IPS-18a (cell line): ENCODE measurements at regions not wholly inside any gene's neighbourhood (a gene's known extent, or its start where the extent isn't known, plus 50 kb on each side); places are given as distances from the start of the nearest gene placed in this dataset.

ENCODE experiments used
- H3K27ac ChIP-seq: one replicate; pipeline ENCODE4 v1.5.1; 2013; ENCODE audit warnings: low read length
- H3K27me3 ChIP-seq: one replicate; pipeline ENCODE4 v1.6.1; 2013; ENCODE audit warnings: mild to moderate bottlenecking, low read length; ENCODE audit not compliant: control insufficient read depth, insufficient read depth
- H3K36me3 ChIP-seq: one replicate; pipeline ENCODE4 v1.6.1; 2013; ENCODE audit warnings: low read depth, low read length; ENCODE audit not compliant: control insufficient read depth
- H3K4me1 ChIP-seq: one replicate; pipeline ENCODE4 v1.6.1; 2013; ENCODE audit warnings: low read depth, low read length; ENCODE audit not compliant: control insufficient read depth
- H3K4me3 ChIP-seq: one replicate; pipeline ENCODE4 v1.5.1; 2013; ENCODE audit warnings: low read length
- H3K9ac ChIP-seq: one replicate; pipeline ENCODE4 v1.6.1; 2013; ENCODE audit warnings: mild to moderate bottlenecking, low read length, moderate library complexity
- H3K9me3 ChIP-seq: one replicate; pipeline ENCODE4 v1.6.1; 2013; ENCODE audit warnings: low read depth, low read length; ENCODE audit not compliant: control insufficient read depth

- Histone ChIP-seq H3K36me3 (no peaks in the 10 kb centered on the region), H3K9me3 (no peaks in the 10 kb centered on the region), H3K4me1 (peaks cover 30% of the 10 kb centered on the region), H3K27ac (no peak overlapping the region), H3K9ac (no peak overlapping the region), H3K27me3 (peaks cover 1% of the 10 kb centered on the region), H3K4me3 (no peak overlapping the region)
Measured at GRCh38 chr12:116430911-116431565, 128.1 kb upstream of the MAP1LC3B2 start.

- no peaks in the 10 kb centered on the region for H3K9me3 ChIP-seq
- H3K27me3 ChIP-seq = no peaks in the 10 kb centered on the region
- H3K9ac ChIP-seq = no peak overlapping the region
- peaks cover 23% of the 10 kb centered on the region for H3K4me1 ChIP-seq
- H3K36me3 ChIP-seq = no peaks in the 10 kb centered on the region
- no peak overlapping the region for H3K4me3 ChIP-seq
- no peak overlapping the region for H3K27ac ChIP-seq
Measured at GRCh38 chr12:116431677-116432300, 127.4 kb upstream of the MAP1LC3B2 start.

DNA sequence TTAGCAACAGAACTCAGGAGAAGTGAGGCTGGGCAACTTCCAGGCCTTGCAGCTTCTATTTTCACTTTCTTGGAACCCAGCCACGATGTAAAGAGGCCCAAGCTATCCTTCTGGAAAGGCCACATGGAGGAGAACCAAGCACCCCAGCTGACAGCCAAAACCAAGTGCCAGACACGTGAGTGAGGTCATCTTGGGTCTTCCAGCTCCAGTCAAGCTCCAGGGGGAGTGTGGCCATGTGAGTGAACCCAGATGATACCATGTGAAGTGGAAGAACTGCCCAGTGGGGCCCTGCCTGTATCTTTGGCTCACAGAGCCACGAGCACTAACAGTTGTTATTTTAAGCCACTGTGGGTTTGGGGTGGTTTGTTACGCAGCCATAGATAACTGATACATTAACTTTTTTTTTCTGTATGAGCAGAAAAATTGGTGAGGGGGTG is 126.8 kb upstream of the MAP1LC3B2 start:
- H3K9ac ChIP-seq = no peak overlapping the region
- H3K4me3 ChIP-seq = no peak overlapping the region

GRCh38 chr12:116433249-116433648 is 125.9 kb upstream of the MAP1LC3B2 start:
- H3K4me1 ChIP-seq = peaks cover 13% of the 10 kb centered on the region
- H3K9me3 ChIP-seq = no peaks in the 10 kb centered on the region
- no peak overlapping the region for H3K9ac ChIP-seq
- no peaks in the 10 kb centered on the region for H3K36me3 ChIP-seq
- no peak overlapping the region for H3K27ac ChIP-seq
- H3K27me3 ChIP-seq = no peaks in the 10 kb centered on the region
- H3K4me3 ChIP-seq = no peak overlapping the region

More for the DNA sequence above, 126.8 kb upstream of the MAP1LC3B2 start:
- no peaks in the 10 kb centered on the region for H3K36me3 ChIP-seq
- H3K27ac ChIP-seq = no peak overlapping the region
- peaks cover 20% of the 10 kb centered on the region for H3K4me1 ChIP-seq
- H3K27me3 ChIP-seq = no peaks in the 10 kb centered on the region
- H3K9me3 ChIP-seq = no peaks in the 10 kb centered on the region

- Histone ChIP-seq H3K36me3 (no peaks in the 10 kb centered on the region), H3K9me3 (no peaks in the 10 kb centered on the region), H3K27me3 (no peaks in the 10 kb centered on the region), H3K27ac (no peak overlapping the region), H3K9ac (no peak overlapping the region), H3K4me3 (no peak overlapping the region), H3K4me1 (peaks cover 8% of the 10 kb centered on the region)
Measured at GRCh38 chr12:116434155-116435011, 124.8 kb upstream of the MAP1LC3B2 start.

- H3K9ac ChIP-seq = no peak overlapping the region
- H3K4me1 ChIP-seq = peaks cover 8% of the 10 kb centered on the region
- H3K36me3 ChIP-seq = no peaks in the 10 kb centered on the region
- H3K27ac ChIP-seq = no peak overlapping the region
- no peak overlapping the region for H3K4me3 ChIP-seq
- H3K27me3 ChIP-seq = no peaks in the 10 kb centered on the region
- H3K9me3 ChIP-seq = no peaks in the 10 kb centered on the region
Measured at GRCh38 chr12:116435984-116436383, 123.2 kb upstream of the MAP1LC3B2 start.

DNA sequence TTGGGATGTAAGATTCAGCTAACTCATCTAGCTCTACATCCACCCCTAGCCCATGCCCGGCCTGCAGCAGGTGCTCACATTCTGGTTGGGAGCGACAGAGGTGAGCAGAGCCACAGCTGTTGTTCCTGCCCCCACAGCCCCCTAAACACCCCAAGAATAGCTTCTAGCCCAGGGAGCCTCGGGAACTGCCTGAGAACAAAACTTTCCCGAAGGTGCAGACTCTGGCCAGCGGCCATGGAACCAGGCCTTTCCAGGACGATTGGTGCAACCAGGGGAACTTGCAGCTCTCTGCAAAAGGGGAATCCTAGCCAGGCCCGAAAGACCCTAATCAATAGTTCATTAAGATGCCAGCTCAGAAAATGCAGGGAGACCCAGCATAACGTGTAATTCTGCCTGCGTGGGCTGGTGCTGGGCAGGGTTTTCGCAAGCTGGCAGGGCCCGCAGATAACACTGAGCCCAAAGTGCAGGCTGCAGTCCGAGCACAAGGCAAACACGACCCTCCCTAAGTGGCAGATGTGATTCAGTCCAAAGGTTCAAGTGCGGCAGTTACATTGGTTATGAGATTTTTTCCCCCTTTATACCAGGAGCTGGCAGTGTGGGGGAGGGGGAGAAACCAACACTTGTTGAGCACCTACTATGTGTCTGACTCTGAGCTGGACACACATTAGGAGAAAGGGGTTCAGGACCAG is 122.5 kb upstream of the MAP1LC3B2 start:
- Histone ChIP-seq H3K36me3 (no peaks in the 10 kb centered on the region), H3K9ac (no peak overlapping the region), H3K4me1 (peaks cover 8% of the 10 kb centered on the region), H3K27ac (no peak overlapping the region), H3K9me3 (no peaks in the 10 kb centered on the region), H3K4me3 (no peak overlapping the region), H3K27me3 (no peaks in the 10 kb centered on the region)

- Histone ChIP-seq H3K4me3 (no peak overlapping the region), H3K36me3 (no peaks in the 10 kb centered on the region), H3K9me3 (no peaks in the 10 kb centered on the region), H3K9ac (no peak overlapping the region), H3K27ac (no peak overlapping the region), H3K27me3 (no peaks in the 10 kb centered on the region), H3K4me1 (no peaks in the 10 kb centered on the region)
Measured at GRCh38 chr12:116441292-116441691, 117.9 kb upstream of the MAP1LC3B2 start.

DNA sequence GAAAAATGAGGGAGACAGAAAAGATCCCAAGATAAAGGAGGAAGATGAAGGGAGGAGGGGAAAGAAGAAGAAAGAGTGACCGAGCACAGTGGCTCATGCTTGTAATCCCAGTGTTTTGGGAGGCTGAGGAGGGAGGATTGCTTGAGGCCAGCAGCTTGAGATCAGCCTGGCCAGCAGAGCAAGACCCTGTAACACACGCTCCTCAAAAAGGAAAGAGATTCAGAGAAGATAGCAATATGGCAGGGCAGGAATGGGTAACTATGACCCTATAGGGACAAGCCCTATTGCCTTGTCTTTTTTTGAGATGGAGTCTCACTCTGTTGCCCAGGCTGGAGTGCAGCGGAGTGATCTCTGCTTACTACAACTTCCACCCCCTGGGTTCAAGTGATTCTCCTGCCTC is 116.9 kb upstream of the MAP1LC3B2 start:
- H3K27ac ChIP-seq = no peak overlapping the region
- no peak overlapping the region for H3K9ac ChIP-seq
- no peaks in the 10 kb centered on the region for H3K27me3 ChIP-seq
- no peaks in the 10 kb centered on the region for H3K9me3 ChIP-seq
- no peak overlapping the region for H3K4me3 ChIP-seq
- H3K36me3 ChIP-seq = no peaks in the 10 kb centered on the region
- no peaks in the 10 kb centered on the region for H3K4me1 ChIP-seq

- Histone ChIP-seq H3K9ac (no peak overlapping the region), H3K27me3 (no peaks in the 10 kb centered on the region), H3K36me3 (no peaks in the 10 kb centered on the region), H3K9me3 (no peaks in the 10 kb centered on the region), H3K4me1 (no peaks in the 10 kb centered on the region), H3K27ac (no peak overlapping the region), H3K4me3 (no peak overlapping the region)
Measured at GRCh38 chr12:116442946-116443345, 116.2 kb upstream of the MAP1LC3B2 start.

- Histone ChIP-seq H3K36me3 (no peaks in the 10 kb centered on the region), H3K9me3 (no peaks in the 10 kb centered on the region), H3K27me3 (no peaks in the 10 kb centered on the region), H3K4me3 (no peak overlapping the region), H3K9ac (no peak overlapping the region), H3K4me1 (no peaks in the 10 kb centered on the region), H3K27ac (no peak overlapping the region)
Measured at GRCh38 chr12:116443821-116444589, 115.2 kb upstream of the MAP1LC3B2 start.
